Lung (tissue), 11 donors: ENCODE measurements at regions not wholly inside any gene's neighbourhood (a gene's known extent, or its start where the extent isn't known, plus 50 kb on each side); places are given as distances from the start of the nearest gene placed in this dataset.
A peak's percentile ranks its signal among the peaks of the same experiment; 100 is the strongest.

Experiments
- ATAC-seq: fragments of 200-7000 bp; cut with Tn5 transposase; one replicate; pipeline ENCODE4 v1.9.1; 2020; ENCODE audit warnings: moderate number of reproducible peaks; ENCODE audit not compliant: insufficient read depth, low FRiP score
- DNase-seq, 3 donors: peaks; one replicate each; pipeline ENCODE4 v3.0.0-alpha.2; 2013 to 2017
- H3K27ac ChIP-seq, 2 donors: one replicate each; pipeline ENCODE4 v1.5.1; 2013; ENCODE audit warnings: mild to moderate bottlenecking in 2 of 2, moderate library complexity in 2 of 2, control low read depth in 1 of 2, inconsistent platforms in 1 of 2, low read depth in 1 of 2, low read length in 1 of 2
- H3K27me3 ChIP-seq, 3 donors: one replicate each; pipeline ENCODE4 v1.5.1; 2013; ENCODE audit warnings: low read length in 2 of 3; ENCODE audit not compliant: control insufficient read depth in 3 of 3, insufficient read depth in 3 of 3
- H3K36me3 ChIP-seq, 4 donors: one replicate each; pipeline ENCODE4 v1.5.1; 2013; ENCODE audit warnings: low read length in 4 of 4, mild to moderate bottlenecking in 1 of 4, moderate library complexity in 1 of 4; ENCODE audit not compliant: control insufficient read depth in 4 of 4, insufficient read depth in 4 of 4
- H3K4me1 ChIP-seq, 5 donors: one replicate each; pipeline ENCODE4 v1.5.1; 2013; ENCODE audit warnings: low read length in 5 of 5, mild to moderate bottlenecking in 2 of 5, moderate library complexity in 1 of 5; ENCODE audit not compliant: control insufficient read depth in 5 of 5, insufficient read depth in 5 of 5
- H3K4me3 ChIP-seq: one replicate; pipeline ENCODE4 v1.5.1; 2013; ENCODE audit warnings: mild to moderate bottlenecking, control low read depth, moderate library complexity
- H3K9ac ChIP-seq, 2 donors: one replicate each; pipeline ENCODE4 v1.5.1; 2013; ENCODE audit warnings: low read length in 2 of 2, control low read depth in 1 of 2; ENCODE audit not compliant: insufficient read depth in 1 of 2
- H3K9me3 ChIP-seq, 4 donors: one replicate each; pipeline ENCODE4 v1.5.1; 2013; ENCODE audit warnings: low read length in 3 of 4, mild to moderate bottlenecking in 1 of 4, moderate library complexity in 1 of 4; ENCODE audit not compliant: control insufficient read depth in 4 of 4, insufficient read depth in 3 of 4
- CTCF ChIP-seq: IDR thresholded peaks from 2 replicates; pipeline ENCODE4 v1.5.1; 2012; ENCODE audit warnings: mild to moderate bottlenecking; ENCODE audit errors: control extremely low read depth, extremely low read depth
- WGBS, 2 donors: extraction: QIAGEN DNeasy Blood & Tissue Kit; methylation state at CpG; one replicate each; pipeline ENCODE4 v1.1.7; 2013; 5-methylcytosine and 5-hydroxymethylcytosine counted together
- donor health status: control.
- donor health status: control.
- donor health status: Bipolar disorder and iron deficiency.
- donor health status: healthy.
- donor health status: DM: yes; HTN: yes; CAD: no.

- Histone ChIP-seq H3K27ac (no peak overlapping the region), H3K9ac (no peak overlapping the region), H3K9me3 (no peaks in the 10 kb centered on the region), H3K4me1 (peaks cover 0 to 27% (median 8%) of the 10 kb centered on the region in 5 donors), H3K27me3 (no peaks in the 10 kb centered on the region), H3K4me3 (no peak overlapping the region), H3K36me3 (no peaks in the 10 kb centered on the region)
- ATAC-seq (no peak), DNase-seq (peak in 1 of 3 donors; percentile 8)
- no peak for TF ChIP-seq CTCF
Measured at GRCh38 chr3:178960918-178961317, 110.7 kb downstream of the ZMAT3 start.

- Histone ChIP-seq H3K4me1 (peaks cover 0 to 26% (median 8%) of the 10 kb centered on the region in 5 donors), H3K27ac (no peak overlapping the region), H3K36me3 (no peaks in the 10 kb centered on the region), H3K9me3 (no peaks in the 10 kb centered on the region), H3K27me3 (no peaks in the 10 kb centered on the region), H3K4me3 (no peak overlapping the region), H3K9ac (no peak overlapping the region)
- TF ChIP-seq CTCF = no peak
- WGBS, 2 donors = 51 to 61% methylated on average over 3 of the region's 3 CpGs
- no peak for ATAC-seq
- DNase-seq = peak; percentile 57 to 94 (median 93)
Measured at GRCh38 chr3:178960181-178960580, 111.4 kb downstream of the ZMAT3 start.

GRCh38 chr3:178950676-178951075, 120.9 kb downstream of the ZMAT3 start:
- Histone ChIP-seq H3K27me3 (no peaks in the 10 kb centered on the region), H3K36me3 (no peaks in the 10 kb centered on the region), H3K4me1 (peaks cover 0 to 4% (median 0%) of the 10 kb centered on the region in 5 donors), H3K4me3 (no peak overlapping the region), H3K9ac (no peak overlapping the region), H3K9me3 (no peaks in the 10 kb centered on the region), H3K27ac (no peak overlapping the region)
- no peak for TF ChIP-seq CTCF
- WGBS, 2 donors = 37 to 58% methylated on average over 2 of the region's 2 CpGs
- ATAC-seq = no peak
- DNase-seq = no peak

- H3K27me3 ChIP-seq = no peaks in the 10 kb centered on the region
- ATAC-seq (no peak), DNase-seq (no peak)
- no peaks in the 10 kb centered on the region for H3K36me3 ChIP-seq
- no peak for TF ChIP-seq CTCF
- H3K27ac ChIP-seq = no peak overlapping the region
- no peak overlapping the region for H3K9ac ChIP-seq
- H3K4me1 ChIP-seq = peaks cover 0 to 4% (median 0%) of the 10 kb centered on the region in 5 donors
- 88 to 90% methylated on average over 3 of the region's 3 CpGs for WGBS, 2 donors
- H3K4me3 ChIP-seq = no peak overlapping the region
- peaks cover 0 to 1% (median 0%) of the 10 kb centered on the region in 4 donors for H3K9me3 ChIP-seq
Measured at GRCh38 chr3:178949896-178950295, 121.7 kb downstream of the ZMAT3 start.
